Stimulated activated CD4-positive, alpha-beta T cell treated with anti-CD3 and anti-CD28 coated beads, Interleukin-12 subunit alpha, Interleukin-12 subunit beta, amount 100 ng/mL, for 24 hours (primary cell): ENCODE measurements at regions not wholly inside any gene's neighbourhood (a gene's known extent, or its start where the extent isn't known, plus 50 kb on each side); places are given as distances from the start of the nearest gene placed in this dataset.
"Not testable (repeated sequence)": the region's sequence is repeated elsewhere in the genome, so short reads cannot be mapped to it uniquely, and the experiment has no call there.

Source experiments
- DNase-seq, 2 experiments: peaks; one replicate each; pipeline ENCODE4 v3.0.0-alpha.2; 2020; ENCODE audit warnings: low read depth in 2 of 2

DNA sequence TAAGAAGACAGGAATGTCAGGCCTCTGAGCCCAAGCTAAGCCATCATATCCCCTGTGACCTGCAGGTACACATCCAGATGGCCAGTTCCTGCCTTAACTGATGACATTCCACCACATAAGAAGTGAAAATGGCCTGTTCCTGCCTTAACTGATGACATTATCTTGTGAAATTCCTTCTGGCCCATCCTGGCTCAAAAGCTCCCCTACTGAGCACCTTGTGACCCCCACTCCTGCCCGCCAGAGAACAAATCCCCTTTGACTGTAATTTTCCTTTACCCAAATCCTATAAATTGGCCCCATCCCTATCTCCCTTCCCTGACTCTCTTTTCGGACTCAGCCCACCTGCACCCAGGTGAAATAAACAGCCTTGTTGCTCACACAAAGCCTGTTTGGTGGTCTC is 537.2 kb upstream of the CRIM1 start:
- DNase-seq = not testable (repeated sequence)

DNA sequence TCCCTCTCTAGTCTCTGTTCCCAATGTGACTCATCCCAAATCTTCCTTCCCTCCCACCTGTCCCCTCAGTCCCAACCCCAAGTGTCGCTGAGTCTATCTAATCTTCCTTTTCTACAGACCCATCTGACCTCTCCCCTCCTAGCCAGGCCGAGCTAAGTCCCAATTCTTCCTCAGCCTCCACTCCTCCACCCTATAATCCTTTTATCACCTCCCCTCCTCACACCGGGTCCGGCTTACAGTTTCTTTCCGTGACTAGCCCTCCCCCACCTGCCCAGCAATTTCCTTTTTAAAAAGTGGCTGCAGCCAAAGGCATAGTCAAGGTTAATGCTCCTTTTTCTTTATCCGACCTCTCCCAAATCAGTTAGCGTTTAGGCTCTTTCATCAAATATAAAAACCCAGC is 541.0 kb upstream of the CRIM1 start:
- DNase-seq = not testable (repeated sequence)

DNA sequence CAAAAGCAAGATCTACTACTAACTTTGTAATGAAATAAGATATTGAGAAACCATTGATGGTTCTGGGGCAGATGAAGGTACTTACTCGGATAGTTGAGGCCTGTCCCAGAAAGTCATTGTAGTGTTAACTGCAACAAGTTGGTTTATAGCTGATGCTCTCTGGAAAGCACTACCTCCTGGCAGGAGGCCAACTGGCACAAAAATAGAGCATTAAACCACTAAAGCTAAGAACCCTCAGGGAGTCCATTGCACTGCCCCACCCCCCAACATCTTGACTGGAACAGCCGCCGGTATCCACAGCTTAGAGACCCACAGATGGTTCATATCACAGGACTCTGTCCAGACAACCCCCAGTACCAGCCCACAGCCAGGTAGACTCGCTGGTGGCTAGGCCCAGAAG is 552.5 kb upstream of the CRIM1 start:
- no peak for DNase-seq

DNA sequence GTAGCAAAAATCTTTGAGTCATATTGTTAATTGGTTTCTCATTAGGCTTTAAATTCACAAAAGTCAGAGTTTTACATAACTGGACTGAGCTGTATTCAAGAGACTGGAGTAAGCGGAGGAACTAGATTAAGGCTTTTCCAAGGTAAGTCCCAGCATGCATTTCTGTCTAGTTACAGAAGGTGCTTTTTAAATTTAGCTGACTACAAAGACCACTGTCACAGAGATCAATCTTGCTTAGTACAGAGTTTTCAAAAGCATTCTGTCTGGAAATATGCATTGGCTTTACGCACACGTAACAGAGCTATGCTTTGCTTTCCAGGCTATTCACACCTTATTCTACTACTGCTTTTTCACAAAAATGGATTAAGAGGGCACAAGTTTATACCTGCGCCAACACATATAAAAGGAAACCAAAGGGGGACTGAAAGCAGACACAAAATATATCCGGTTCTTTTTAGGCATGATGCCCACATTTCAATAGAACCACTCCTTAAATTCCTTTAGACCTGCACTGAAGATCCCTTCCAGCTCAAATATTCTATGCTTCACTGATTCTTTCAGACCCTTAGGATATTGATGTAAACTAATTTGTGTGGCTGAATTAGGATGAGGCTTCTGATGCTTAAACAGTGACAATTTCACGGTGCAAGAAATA is 560.7 kb upstream of the CRIM1 start:
- DNase-seq = no peak

DNA sequence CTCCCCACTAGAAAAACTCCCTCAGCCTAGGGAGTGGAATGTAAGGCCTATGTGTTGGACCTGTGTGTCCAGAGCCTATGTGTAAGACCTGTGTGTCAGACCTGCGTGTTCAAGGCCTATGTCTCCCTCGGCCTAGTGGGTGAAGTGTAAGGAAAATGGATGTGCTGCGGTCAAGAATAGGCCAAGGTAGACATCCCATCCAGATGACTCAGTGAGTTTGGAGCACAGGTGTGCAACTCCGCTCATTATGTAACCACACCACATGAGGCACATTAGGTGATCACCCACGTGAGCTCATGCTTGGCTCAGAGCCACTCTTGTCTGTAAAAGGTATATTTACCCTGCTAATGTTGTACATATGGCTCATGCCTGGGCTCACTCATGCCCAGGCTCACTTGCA is 565.3 kb upstream of the CRIM1 start:
- DNase-seq = no peak

DNA sequence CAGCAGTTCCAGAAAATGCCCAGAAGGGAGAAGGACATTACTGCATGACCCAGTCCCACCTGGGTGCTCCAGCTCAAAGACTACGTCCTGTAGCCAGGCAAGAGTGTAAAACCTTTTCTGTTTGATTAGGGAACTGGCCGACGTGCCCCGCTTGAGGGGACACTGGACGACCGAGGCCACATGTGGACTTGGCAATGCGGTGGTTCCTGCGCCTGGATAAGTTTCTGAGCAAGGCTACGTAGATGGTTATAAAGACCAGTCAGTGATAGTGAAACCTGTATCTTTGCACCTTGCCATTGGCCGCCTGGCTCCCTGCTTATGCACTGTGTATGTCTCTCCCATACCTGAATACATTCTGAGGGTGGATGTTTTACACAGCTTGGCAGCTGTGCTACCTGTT is 567.0 kb upstream of the CRIM1 start:
- DNase-seq = no peak

DNA sequence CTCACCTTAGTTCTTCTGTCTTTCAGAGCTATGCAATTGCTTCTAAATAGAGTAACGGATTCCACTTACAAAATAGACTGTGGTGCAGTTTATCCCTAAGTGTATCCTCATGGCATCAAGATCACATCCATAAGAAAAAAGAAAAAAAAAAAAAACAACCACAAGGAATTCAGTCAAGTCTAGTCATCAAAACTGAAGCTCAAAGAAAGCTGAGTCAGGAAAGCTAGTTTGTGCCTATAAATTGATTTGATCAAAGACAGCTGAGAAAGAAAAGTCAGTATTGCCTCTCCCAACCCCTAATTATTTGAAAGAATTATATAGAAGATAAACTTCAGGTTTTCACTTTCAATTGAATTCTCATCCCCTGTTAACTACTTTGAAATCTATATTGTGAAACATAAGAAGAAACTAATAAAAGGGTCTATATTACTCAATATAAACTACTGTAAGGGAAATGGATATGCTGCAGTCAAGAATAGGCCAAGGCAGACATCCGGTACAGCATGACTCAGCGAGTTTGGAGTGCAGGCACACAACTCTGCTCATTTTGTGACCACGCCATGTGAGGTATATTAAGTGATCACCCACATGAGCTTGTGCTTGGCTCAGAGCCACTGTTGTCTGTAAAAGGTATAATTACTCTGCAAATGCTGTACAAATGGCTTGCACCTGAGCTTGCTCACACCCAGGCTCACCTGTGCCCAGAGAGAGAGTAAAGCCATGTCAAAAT is 568.1 kb upstream of the CRIM1 start:
- DNase-seq = no peak

DNA sequence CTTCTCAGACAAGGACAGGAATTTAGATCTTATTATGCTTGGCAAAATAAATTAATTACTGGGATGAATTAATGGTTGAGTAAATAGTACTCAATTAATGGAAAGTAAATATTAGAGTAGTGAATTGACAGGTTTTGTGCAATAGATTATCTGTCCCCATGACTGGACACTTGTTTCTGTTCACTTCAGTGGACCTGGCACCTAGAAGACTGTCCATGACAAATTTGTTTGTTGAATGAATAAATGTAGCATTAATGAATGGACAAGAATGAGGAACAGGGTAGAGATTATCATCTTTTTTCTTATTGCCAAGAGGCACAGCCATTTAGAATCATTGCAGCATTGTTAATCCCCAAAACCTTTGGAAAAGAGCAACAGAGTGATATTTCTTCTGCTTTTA is 570.0 kb upstream of the CRIM1 start:
- no peak for DNase-seq

DNA sequence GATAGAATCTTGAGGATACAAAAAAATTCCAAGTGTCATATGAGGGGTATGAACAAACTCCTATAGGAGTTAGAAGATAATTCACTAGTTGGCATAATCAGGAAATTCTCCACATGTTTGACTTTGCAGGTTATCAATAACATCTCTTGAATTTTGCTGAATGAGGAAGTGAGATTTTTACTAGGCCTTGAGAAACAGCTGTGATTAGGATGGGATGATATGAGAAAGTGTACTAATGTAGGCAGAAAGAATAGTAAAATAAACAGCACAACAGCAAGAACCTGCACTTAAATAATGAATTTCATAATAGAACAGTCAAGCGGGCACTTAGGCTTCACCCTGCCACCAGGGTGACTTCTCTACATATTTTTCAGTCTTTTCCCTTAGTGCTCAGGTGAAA is 570.8 kb upstream of the CRIM1 start:
- no peak for DNase-seq

DNA sequence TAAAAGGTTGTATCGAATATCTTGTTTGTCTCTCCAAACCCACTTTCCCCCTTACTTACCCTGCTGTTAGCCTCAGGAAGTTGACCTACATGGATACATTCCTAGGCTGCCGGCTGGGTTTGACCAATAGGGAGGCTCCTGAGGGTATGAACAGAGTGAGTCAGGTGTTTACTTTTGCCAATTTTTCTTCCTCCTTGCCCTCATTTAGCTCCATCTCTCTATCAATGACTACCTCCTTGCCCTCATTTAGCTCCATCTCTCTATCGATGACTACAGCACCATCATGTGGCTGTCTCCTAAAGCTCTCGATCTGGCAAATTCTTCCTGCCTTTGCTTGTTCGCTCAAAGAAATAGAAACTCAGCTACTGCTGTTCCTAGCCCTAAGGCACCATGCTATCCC is 571.9 kb upstream of the CRIM1 start:
- DNase-seq = no peak

DNA sequence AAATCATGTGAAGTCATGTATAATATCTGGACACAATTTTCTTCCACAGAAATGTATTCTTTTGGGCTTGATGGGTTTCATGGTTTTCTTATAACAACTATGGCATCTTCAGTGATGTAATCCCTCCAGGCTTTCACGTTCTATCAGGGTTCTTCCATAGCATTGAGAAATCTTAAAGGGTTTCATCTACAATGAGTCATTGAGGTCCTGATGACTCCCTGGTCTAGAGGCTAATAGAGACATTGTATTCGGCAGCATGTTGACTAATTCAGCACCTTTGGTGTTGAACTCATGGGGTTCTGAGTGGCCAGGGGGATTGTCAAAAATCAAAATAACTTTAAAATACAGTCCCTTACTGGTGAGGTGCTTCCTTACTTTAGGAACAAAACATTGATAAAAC is 614.0 kb upstream of the CRIM1 start:
- no peak for DNase-seq

DNA sequence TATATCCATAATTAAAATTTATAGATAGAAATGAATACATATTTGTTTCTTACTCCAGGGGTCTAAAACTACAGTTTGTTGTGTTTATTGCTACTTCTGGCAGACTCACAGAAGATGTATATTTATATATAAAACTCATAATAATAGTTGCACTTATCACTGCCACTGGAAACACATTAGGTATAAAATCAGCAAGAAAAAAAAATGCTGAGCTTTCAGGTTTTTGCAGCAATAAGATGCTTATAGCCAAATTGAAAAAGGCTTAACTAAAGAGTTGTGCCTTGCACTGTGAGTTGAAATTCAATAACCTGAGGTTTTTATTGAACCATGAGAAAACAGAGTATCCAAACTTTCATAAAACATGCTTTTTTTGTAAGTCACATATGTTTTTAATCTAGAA is 623.9 kb upstream of the CRIM1 start:
- DNase-seq = no peak

DNA sequence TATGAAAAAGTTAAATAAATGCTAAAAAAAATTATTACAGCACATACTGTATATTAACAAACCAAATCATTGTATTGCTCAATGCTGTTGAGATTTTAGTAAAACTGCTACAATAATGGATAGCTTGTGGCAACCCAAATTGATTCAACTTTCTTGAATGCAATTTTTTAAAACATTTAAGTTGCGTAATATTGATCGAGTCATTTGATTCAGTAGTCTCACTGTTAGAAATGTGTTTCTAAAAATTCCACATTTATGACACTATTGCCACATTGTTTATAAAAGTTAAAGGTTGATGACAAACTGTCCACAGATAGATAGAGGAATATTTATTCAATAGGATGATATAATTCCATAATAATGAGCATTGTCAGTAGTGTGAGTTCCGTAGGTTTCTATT is 640.7 kb upstream of the CRIM1 start:
- DNase-seq = no peak

DNA sequence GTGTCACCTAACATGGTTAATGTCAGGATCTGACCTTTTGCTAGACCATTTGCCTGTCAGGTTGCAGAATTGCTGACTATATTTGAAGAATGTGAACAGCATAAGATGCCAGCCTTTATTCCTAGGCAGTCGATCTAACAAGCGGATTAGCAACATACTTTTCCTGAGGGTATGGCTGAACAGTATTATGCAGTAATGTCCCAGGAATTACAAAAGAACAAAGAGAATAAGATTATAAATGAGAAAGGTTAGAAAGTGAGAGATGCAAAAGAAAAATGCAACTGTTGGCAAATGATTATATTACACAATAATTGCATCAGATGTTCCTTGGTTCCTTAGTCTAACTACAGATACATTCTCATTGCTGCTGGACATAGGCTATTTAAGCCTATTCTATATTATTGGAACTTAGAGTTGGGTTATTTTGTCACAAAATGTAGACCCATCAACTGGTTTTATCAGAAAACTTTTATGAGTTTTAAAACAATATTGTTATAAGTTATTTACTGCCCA is 647.1 kb upstream of the CRIM1 start:
- no peak for DNase-seq

DNA sequence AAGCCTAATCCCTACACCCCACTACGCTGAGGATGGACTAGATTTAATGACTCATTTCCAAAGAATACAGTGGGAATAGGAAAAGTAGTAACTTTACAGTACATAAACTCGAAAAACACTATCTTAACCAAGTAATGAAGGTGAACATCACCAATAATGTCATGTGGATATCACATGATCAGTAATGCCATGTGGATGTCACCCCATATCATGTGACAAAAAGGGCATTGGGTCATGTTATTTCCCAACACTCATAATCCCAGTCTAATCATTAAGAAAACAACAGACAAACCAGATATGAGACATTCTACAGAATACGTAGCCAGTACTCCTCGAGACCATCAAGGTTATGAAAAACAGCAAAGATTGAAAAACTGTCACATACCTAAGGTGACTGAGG is 667.3 kb upstream of the CRIM1 start:
- no peak for DNase-seq

DNA sequence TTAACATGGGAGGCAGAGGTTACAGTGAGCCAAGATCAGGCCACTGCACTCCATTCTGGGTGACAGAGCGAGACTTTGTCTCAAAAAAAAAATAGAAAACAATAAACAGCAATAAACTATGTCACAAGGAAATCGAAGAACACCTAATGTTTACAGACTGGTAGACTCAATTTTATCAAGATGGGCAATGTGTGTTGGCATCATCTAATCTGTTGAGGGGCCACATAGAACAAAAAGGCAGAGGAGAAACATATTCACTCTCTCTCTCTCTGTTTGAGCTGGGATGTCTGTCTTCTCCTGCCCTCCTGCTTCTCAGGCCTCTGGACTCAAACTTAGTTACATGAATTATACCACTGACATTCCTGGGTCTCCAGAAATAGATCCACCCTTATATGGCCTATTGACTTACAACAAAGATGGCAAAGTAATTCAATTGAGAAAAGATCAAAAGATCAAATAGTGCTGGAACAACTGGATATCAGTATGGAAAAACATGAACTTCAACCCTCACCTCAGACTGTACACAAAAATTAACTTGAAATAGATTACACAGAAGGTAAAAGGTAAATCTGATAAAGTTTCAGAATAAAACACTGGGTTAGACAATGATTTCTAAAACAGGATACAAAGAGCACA is 703.8 kb upstream of the CRIM1 start:
- no peak for DNase-seq

DNA sequence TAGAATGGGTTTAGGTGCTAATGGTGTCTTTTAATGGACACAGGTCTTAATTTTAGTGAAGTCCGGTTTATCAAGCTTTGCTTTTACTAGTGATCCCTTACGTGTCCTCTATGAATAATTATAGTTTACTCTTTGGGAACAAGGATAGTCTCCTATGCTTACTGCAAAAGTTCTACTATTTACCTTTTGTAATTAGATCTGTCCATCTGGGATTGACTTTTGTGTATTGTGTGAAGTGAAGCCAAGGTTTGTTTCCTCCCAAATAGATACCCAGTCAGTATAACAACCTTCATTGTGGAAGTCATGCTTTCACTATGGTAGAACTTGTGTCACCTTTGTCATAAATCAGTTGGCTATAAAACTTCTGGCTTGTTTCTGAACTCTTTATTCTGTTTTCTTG is 740.9 kb upstream of the CRIM1 start:
- no peak for DNase-seq

DNA sequence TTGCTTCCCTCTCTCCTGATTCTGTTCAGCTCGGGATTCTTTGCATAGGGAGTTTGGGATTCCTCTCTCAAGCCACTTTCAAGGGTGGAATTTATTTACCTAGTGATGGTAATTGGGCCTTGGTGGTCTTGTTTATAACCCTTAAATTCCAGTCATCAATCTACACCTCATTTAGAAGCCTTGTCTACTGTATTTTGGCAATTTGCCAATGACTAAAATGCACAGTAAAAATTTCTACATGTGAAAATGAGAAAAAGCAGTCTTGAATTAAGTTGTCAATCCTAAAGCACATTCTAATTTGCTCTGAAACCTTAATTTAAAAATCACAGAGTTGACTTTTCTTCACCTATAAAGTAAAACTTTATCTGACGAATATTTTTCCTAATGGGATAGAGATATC is 749.2 kb upstream of the CRIM1 start:
- DNase-seq = no peak

DNA sequence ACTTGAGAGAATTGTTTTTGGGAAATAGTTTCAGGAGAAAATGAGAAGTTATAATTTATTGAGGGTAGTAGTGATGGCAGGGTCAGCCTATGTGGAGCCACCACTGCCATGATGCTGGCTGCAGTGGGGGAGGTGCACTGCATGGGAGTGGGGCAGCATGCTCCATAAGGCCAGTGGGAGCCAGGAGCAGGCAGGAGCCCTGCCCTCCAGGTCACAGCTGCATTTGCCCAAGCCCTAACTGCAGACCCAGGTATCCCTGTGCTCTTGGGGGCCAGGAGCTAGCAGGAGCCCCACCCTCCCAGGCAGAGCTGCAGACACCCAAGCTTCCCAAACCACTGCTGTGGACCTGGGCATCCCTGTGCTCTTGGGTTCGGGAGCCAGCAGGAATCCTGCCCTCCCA is 757.3 kb upstream of the CRIM1 start:
- no peak for DNase-seq

DNA sequence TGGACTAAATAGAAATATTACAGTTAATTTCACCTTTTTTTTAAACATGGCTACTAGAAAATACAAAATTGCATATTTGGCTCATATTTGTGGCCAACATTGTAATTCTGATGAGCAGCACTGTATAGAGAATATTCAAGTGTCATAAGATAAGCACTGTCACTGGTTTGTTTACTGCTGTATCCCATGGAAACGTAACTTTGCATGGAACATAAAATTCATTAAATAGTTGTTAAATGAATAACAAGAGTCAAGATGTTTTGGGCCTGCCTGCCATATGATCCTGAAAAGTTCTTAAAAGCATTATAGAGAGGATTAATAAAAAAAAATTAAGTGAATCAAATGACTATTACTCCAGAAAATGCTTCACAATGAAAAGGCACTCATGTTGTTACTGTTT is 763.7 kb upstream of the CRIM1 start:
- no peak for DNase-seq

DNA sequence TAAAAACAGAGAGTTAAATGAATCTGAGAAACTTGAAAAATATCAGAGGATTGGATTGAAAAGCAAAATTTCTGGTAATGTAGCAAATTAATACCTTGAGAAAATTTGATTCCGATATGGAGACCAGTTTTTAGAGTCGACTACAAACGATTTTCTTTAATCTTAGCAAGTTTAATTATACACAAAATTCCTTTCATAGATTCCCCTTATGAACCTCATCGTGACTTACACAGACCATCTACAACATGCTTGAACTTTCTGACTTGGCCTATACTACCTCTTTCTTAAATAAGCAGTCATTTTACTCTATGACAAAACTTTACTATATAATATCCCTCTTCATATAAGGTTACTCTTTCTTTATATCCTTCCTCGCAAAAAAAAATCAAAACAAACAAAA is 769.6 kb upstream of the CRIM1 start:
- DNase-seq = no peak

DNA sequence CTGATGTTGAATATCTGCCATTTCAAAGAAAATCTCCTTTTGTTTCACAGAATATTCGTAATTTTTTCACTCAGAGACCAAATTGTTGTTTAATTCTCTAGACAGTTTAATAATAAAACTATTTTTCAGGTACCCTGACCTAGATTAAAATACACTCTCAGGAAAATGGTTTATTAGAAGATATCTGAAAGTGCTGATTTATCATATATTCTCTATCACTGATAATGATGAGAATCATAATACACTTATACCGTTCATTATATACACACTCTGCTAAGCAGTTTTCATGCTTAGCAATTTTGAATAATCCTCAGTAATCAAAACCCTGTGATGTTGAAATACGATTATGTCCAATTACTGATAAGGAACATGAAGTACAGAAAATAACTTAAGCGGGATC is 772.9 kb upstream of the CRIM1 start:
- no peak for DNase-seq

DNA sequence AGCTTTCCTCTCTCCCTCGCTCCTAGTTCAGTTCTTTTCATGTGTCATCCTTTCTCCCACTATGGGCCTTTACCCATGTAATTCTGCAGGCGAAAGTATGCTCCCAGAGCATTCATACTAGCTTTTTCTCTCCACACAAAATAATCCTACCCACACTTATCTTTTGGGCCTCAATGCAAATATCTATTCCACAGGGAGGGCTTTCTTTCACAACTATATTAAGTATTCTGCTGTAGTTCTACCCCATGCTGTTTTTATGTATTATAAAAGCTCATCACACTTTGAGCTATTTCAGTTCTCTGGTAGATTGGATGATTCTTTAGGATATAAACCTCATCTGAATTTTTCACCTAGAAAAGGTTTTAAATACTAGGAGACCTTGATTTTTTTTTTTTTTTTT is 774.6 kb upstream of the CRIM1 start:
- DNase-seq = no peak
